Stimulated activated CD8-positive, alpha-beta memory T cell treated with anti-CD3 and anti-CD28 coated beads, Interleukin-4, amount 100 ng/mL, for 48 hours (primary cell): ENCODE measurements at regions not wholly inside any gene's neighbourhood (a gene's known extent, or its start where the extent isn't known, plus 50 kb on each side); places are given as distances from the start of the nearest gene placed in this dataset.

ENCODE experiments used
- DNase-seq: peaks from one replicate; pipeline ENCODE4 v3.0.0-alpha.2; 2020

GRCh38 chr20:56840716-56841261, 211.7 kb downstream of the TFAP2C start:
- no peak for DNase-seq

- DNase-seq, result no peak
Measured at GRCh38 chr20:56841346-56841908, 212.3 kb downstream of the TFAP2C start.

- no peak for DNase-seq
Measured at GRCh38 chr20:56842056-56842455, 212.9 kb downstream of the TFAP2C start.

GRCh38 chr20:56843386-56843785, 214.3 kb downstream of the TFAP2C start:
- no peak for DNase-seq

- no peak for DNase-seq
Measured at GRCh38 chr20:56843817-56844216, 214.7 kb downstream of the TFAP2C start.

GRCh38 chr20:56845546-56846086, 216.5 kb downstream of the TFAP2C start:
- no peak for DNase-seq

- DNase-seq, result no peak
Measured at GRCh38 chr20:56848561-56848960, 219.5 kb downstream of the TFAP2C start.

GRCh38 chr20:56851552-56851951, 222.4 kb downstream of the TFAP2C start:
- no peak for DNase-seq

GRCh38 chr20:56855708-56856107, 226.6 kb downstream of the TFAP2C start:
- DNase-seq, result no peak

GRCh38 chr20:56857950-56858349, 228.8 kb downstream of the TFAP2C start:
- no peak for DNase-seq

- DNase-seq, result no peak
Measured at GRCh38 chr20:56859039-56859800, 230.1 kb downstream of the TFAP2C start.

GRCh38 chr20:56859801-56860261, 230.7 kb downstream of the TFAP2C start:
- no peak for DNase-seq

- DNase-seq, result no peak
Measured at GRCh38 chr20:56860413-56860812, 231.3 kb downstream of the TFAP2C start.

GRCh38 chr20:56861590-56861989, 232.5 kb downstream of the TFAP2C start:
- no peak for DNase-seq

GRCh38 chr20:56865055-56865454, 235.9 kb downstream of the TFAP2C start:
- no peak for DNase-seq

GRCh38 chr20:56867128-56867527, 238.0 kb downstream of the TFAP2C start:
- DNase-seq, result no peak

GRCh38 chr20:56868746-56869145, 239.6 kb downstream of the TFAP2C start:
- DNase-seq, result no peak

GRCh38 chr20:56870271-56870670, 241.2 kb downstream of the TFAP2C start:
- no peak for DNase-seq

- DNase-seq, result no peak
Measured at GRCh38 chr20:56871691-56872090, 242.6 kb downstream of the TFAP2C start.

GRCh38 chr20:56872620-56873458, 243.7 kb downstream of the TFAP2C start:
- no peak for DNase-seq

GRCh38 chr20:56873836-56874235, 244.7 kb downstream of the TFAP2C start:
- no peak for DNase-seq

- no peak for DNase-seq
Measured at GRCh38 chr20:56875052-56875659, 246.1 kb downstream of the TFAP2C start.

GRCh38 chr20:56875803-56876202, 246.7 kb downstream of the TFAP2C start:
- DNase-seq, result no peak
